PC-9 (cell line): ENCODE measurements at regions not wholly inside any gene's neighbourhood (a gene's known extent, or its start where the extent isn't known, plus 50 kb on each side); places are given as distances from the start of the nearest gene placed in this dataset.

Experiments
- EZH2 ChIP-seq: fragments of 200-600 bp; sonication (generic); IDR thresholded peaks from 2 replicates; pipeline ENCODE4 v1.8.0; 2017; ENCODE audit warnings: antibody characterized with exemption, low read depth
- TF ChIP-seq, protein P1 (sequence below): fragments of 200-600 bp; sonication (generic); conservative IDR thresholded peaks from 2 replicates; pipeline ENCODE4 v1.6.1; 2017; ENCODE audit warnings: mixed run types, antibody characterized with exemption, mild to moderate bottlenecking, moderate library complexity

DNA sequence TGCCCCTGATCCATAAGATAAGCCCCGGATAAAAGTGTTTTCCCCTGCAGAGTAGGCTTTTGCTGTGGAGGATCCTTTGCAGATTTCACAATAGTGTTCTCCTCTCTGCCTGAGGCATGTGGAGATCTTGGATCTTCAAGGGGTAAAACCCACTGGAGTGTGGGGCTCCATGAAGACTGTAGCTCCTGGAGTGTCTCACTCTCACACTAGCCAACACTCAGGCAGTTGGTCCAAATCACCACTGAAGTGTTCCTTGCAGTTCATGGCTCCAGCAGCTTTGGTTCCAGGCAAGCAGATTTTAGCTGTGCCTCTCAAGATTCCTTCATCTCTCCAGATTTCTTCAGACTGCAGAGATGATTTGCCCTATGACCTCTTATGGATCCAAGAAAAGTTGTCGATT, 665.3 kb downstream of the TNS3 start:
- TF ChIP-seq, protein P1, sequence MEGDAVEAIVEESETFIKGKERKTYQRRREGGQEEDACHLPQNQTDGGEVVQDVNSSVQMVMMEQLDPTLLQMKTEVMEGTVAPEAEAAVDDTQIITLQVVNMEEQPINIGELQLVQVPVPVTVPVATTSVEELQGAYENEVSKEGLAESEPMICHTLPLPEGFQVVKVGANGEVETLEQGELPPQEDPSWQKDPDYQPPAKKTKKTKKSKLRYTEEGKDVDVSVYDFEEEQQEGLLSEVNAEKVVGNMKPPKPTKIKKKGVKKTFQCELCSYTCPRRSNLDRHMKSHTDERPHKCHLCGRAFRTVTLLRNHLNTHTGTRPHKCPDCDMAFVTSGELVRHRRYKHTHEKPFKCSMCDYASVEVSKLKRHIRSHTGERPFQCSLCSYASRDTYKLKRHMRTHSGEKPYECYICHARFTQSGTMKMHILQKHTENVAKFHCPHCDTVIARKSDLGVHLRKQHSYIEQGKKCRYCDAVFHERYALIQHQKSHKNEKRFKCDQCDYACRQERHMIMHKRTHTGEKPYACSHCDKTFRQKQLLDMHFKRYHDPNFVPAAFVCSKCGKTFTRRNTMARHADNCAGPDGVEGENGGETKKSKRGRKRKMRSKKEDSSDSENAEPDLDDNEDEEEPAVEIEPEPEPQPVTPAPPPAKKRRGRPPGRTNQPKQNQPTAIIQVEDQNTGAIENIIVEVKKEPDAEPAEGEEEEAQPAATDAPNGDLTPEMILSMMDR: no peak
- TF ChIP-seq EZH2: no peak
